IMR-90 (cell line): ENCODE measurements at regions not wholly inside any gene's neighbourhood (a gene's known extent, or its start where the extent isn't known, plus 50 kb on each side); places are given as distances from the start of the nearest gene placed in this dataset.
A peak's percentile ranks its signal among the peaks of the same experiment; 100 is the strongest.

Experiments
- ATAC-seq: fragments of 200-7000 bp; cut with Tn5 transposase; 2 replicates; pipeline ENCODE4 v1.9.1; 2020; ENCODE audit warnings: low read depth, mild to moderate bottlenecking, moderate library complexity
- BruUV-seq: library from RNA; stranded (reverse); fragments of 400-500 nt; replicated peaks from 2 replicates; lab custom pipeline; 2021; lab: Mats Ljungman, UMichigan
- CTCF ChIA-PET: fragments of 300-600 bp; formaldehyde crosslinking; extraction: SDS; loops from one replicate; lab custom pipeline; 2021; ENCODE audit warnings: antibody characterized with exemption; lab: Yijun Ruan, JAX
- POLR2A ChIA-PET: fragments of 300-600 bp; sonication (Branson Sonifier 250); formaldehyde crosslinking; loops from one replicate; lab custom pipeline; 2022; ENCODE audit warnings: antibody characterized with exemption; ENCODE audit not compliant: unreplicated experiment; lab: Charles Lee
- DNase-seq: peaks from one replicate; pipeline ENCODE4 v3.0.0; 2013
- H2AFZ ChIP-seq: replicated peaks from 2 replicates; pipeline ENCODE3; 2013; ENCODE audit warnings: low read length, mild to moderate bottlenecking; ENCODE audit not compliant: poor library complexity
- H2AK5ac ChIP-seq: 2 replicates; pipeline ENCODE4 v1.6.1; 2013; ENCODE audit warnings: low read depth, low read length, inconsistent platforms
- H2AK9ac ChIP-seq: replicated peaks from 2 replicates; pipeline ENCODE3; 2013; ENCODE audit warnings: mild to moderate bottlenecking, low read depth, low read length, moderate library complexity; ENCODE audit not compliant: poor library complexity
- H2BK120ac ChIP-seq: 2 replicates; pipeline ENCODE4 v1.6.1; 2013; ENCODE audit warnings: low read depth, low read length, inconsistent platforms
- H2BK15ac ChIP-seq: 3 replicates; pipeline ENCODE4 v1.6.1; 2013; ENCODE audit warnings: low read depth, low read length, inconsistent platforms
- H2BK20ac ChIP-seq: 2 replicates; pipeline ENCODE4 v1.6.1; 2013; ENCODE audit warnings: low read depth, mild to moderate bottlenecking, inconsistent platforms, low read length, moderate library complexity
- H2BK5ac ChIP-seq: 2 replicates; pipeline ENCODE4 v1.6.1; 2013; ENCODE audit warnings: mild to moderate bottlenecking, low read depth, low read length, inconsistent platforms; ENCODE audit not compliant: poor library complexity, severe bottlenecking
- H3K14ac ChIP-seq: replicated peaks from 2 replicates; pipeline ENCODE4 v1.6.1; 2013; ENCODE audit warnings: low read depth, low read length, inconsistent platforms
- H3K18ac ChIP-seq: 2 replicates; pipeline ENCODE4 v1.6.1; 2013; ENCODE audit warnings: low read depth, low read length, control low read depth
- H3K23ac ChIP-seq: 2 replicates; pipeline ENCODE4 v1.6.1; 2013; ENCODE audit warnings: low read depth, low read length, inconsistent platforms
- H3K27ac ChIP-seq: 2 replicates; pipeline ENCODE4 v1.5.1; 2013; ENCODE audit warnings: mild to moderate bottlenecking, control low read depth, low read length; ENCODE audit not compliant: insufficient read depth
- H3K27me3 ChIP-seq: 2 replicates; pipeline ENCODE4 v1.6.1; 2013; ENCODE audit warnings: low read length; ENCODE audit not compliant: control insufficient read depth, insufficient read depth
- H3K36me3 ChIP-seq: 2 replicates; pipeline ENCODE4 v1.6.1; 2013; ENCODE audit warnings: low read length, mixed read lengths; ENCODE audit not compliant: control insufficient read depth, insufficient read depth
- H3K4ac ChIP-seq: 2 replicates; pipeline ENCODE4 v1.6.1; 2013; ENCODE audit warnings: low read depth, low read length, inconsistent platforms
- H3K4me1 ChIP-seq: 2 replicates; pipeline ENCODE4 v1.6.1; 2013; ENCODE audit warnings: low read length, mixed read lengths; ENCODE audit not compliant: control insufficient read depth, insufficient read depth
- H3K4me2 ChIP-seq: 2 replicates; pipeline ENCODE4 v1.6.1; 2013; ENCODE audit warnings: low read depth, mild to moderate bottlenecking, control low read depth, low read length, moderate library complexity
- H3K4me3 ChIP-seq: 2 replicates; pipeline ENCODE4 v1.5.1; 2013; ENCODE audit warnings: low read depth, mild to moderate bottlenecking, control low read depth, low read length, moderate library complexity; ENCODE audit not compliant: insufficient read depth
- H3K56ac ChIP-seq: 2 replicates; pipeline ENCODE4 v1.6.1; 2013; ENCODE audit warnings: low read length, inconsistent platforms; ENCODE audit not compliant: insufficient read depth; ENCODE audit errors: extremely low read depth
- H3K79me1 ChIP-seq, 2 experiments: 2 replicates each; pipeline ENCODE4 v1.6.1; 2013; ENCODE audit warnings: low read length in 2 of 2, inconsistent platforms in 1 of 2, low read depth in 1 of 2
- H3K9ac ChIP-seq: 2 replicates; pipeline ENCODE4 v1.6.1; 2013; ENCODE audit warnings: low read depth, low read length, control low read depth
- H3K9me1 ChIP-seq: 2 replicates; pipeline ENCODE4 v1.6.1; 2013; ENCODE audit warnings: low read length, inconsistent platforms; ENCODE audit not compliant: insufficient read depth
- H3K9me3 ChIP-seq: 2 replicates; pipeline ENCODE4 v1.6.1; 2013; ENCODE audit warnings: low read length; ENCODE audit not compliant: control insufficient read depth, insufficient read depth
- H4K20me1 ChIP-seq: 2 replicates; pipeline ENCODE4 v1.6.1; 2013; ENCODE audit warnings: low read length, inconsistent platforms; ENCODE audit not compliant: insufficient read depth
- H4K5ac ChIP-seq: 2 replicates; pipeline ENCODE4 v1.6.1; 2013; ENCODE audit warnings: mild to moderate bottlenecking, low read depth, low read length, control low read depth
- H4K8ac ChIP-seq, 2 experiments: 2 replicates each; pipeline ENCODE4 v1.6.1; 2013; ENCODE audit warnings: low read depth in 2 of 2, low read length in 2 of 2, control low read depth in 1 of 2, inconsistent platforms in 1 of 2
- H4K91ac ChIP-seq: 2 replicates; pipeline ENCODE4 v1.6.1; 2013; ENCODE audit warnings: low read depth, low read length, inconsistent platforms; ENCODE audit not compliant: insufficient read depth
- POLR2A ChIP-seq: IDR thresholded peaks from 2 replicates; pipeline ENCODE4 v1.6.1; 2012; ENCODE audit warnings: mild to moderate bottlenecking, low read depth, low read length
- WGBS, 2 experiments: methylation state at CpG; one replicate each; pipeline versions ENCODE4 v1.1.5 to v1.1.7; 2013; ENCODE audit warnings: missing lambda C conversion rate in 2 of 2; ENCODE audit not compliant: insufficient read length in 1 of 2; ENCODE audit errors: extremely low coverage in 2 of 2; 5-methylcytosine and 5-hydroxymethylcytosine counted together
- dilution Hi-C: fragments of 300-500 bp; cut with HindIII; formaldehyde crosslinking; loops from one replicate; pipeline ENCODE4 v1.14.3; 2018; ENCODE audit warnings: low sequenced_read_pairs; ENCODE audit not compliant: unreplicated experiment
- in situ Hi-C: fragments of 300-500 bp; cut with MboI; formaldehyde crosslinking; loops from 3 replicates; pipeline ENCODE4 v1.14.3; 2019; ENCODE audit warnings: low sequenced_read_pairs, inconsistent platforms, mixed read lengths
- intact Hi-C: fragments of 100-400 bp; cut with micrococcal nuclease; formaldehyde crosslinking; loops from 2 replicates; pipeline ENCODE4 v1.10.0; 2022

DNA sequence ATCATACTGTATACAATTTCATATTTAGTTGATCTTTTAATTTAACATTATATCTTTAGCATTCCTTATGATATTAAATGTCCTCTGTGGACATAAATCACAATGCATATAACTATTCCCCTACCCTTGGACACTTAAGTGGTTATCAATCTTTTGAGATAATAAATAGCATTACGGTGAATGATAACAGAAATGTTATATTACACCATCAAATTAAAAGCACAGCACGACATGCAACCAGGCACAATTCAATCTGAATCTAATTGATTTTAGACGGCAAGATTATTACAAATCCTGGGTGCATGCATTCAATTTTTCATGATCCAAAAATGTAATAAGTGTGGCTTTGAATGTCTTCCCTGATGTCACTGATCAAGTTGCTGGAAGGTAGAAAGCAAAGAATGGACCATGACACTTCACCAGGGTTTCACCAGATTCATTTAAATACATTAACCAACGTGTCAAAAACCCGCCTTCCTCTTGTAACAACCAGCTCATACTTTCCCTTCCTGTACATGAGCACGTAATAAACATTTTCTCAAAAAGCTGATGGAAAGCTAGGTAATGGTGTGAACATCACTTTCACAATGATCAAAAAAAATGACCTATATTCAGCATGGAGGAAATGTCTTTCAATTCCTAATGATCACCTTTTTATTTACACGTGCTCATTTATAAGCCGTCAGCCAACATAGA is 513.7 kb upstream of the ID2 start:
- peaks cover 7% of the 10 kb centered on the region; the same call in 1 of the 2 replicates for H3K9me1 ChIP-seq
- no peak overlapping the region for H4K91ac ChIP-seq
- CTCF ChIA-PET = interaction anchor here (1.0 kb wide), 1 partner anchor 19 kb away, joined by 4 read pairs; no protein-coding TSS in a partner anchor
- H4K20me1 ChIP-seq = no peaks in the 10 kb centered on the region
- H2BK15ac ChIP-seq = no peak overlapping the region
- H2BK5ac ChIP-seq = no peak overlapping the region
- POLR2A ChIA-PET = no interaction called here
- H3K4me3 ChIP-seq = no peak overlapping the region
- no peaks in the 10 kb centered on the region for H3K27me3 ChIP-seq
- no peak overlapping the region for H3K14ac ChIP-seq
- peak overlapping the region; percentile 78 for H2BK120ac ChIP-seq
- H4K8ac ChIP-seq = no peak overlapping the region
- no peaks in the 10 kb centered on the region for H3K9me3 ChIP-seq
- H2AK5ac ChIP-seq = no peak overlapping the region
- peak overlapping the region; percentile 50; the same call in 1 of the 2 replicates for H3K18ac ChIP-seq
- no peak for TF ChIP-seq POLR2A
- H3K4me2 ChIP-seq = no peak overlapping the region
- H2AK9ac ChIP-seq = no peak overlapping the region
- WGBS, 2 experiments = no CpG with 5 or more reads among the region's 8 CpGs
- in situ Hi-C loops = loop anchor here (25.0 kb wide), 1 partner anchor 519 kb away; the partner anchor contains the start of gene ID2
- ATAC-seq = no peak
- DNase-seq = no peak
- no peak overlapping the region for H2BK20ac ChIP-seq
- no peak overlapping the region for H3K9ac ChIP-seq
- H2AFZ ChIP-seq = no peak overlapping the region
- intact Hi-C loops = loop anchor here (5.0 kb wide), 1 partner anchor 514 kb away; the partner anchor contains the start of gene ID2
- no peaks in the 10 kb centered on the region for H3K36me3 ChIP-seq
- no peak overlapping the region for H3K27ac ChIP-seq
- no peak overlapping the region for H4K5ac ChIP-seq
- no TSS peak for BruUV-seq
- peaks cover 13% of the 10 kb centered on the region for H3K4me1 ChIP-seq
- H3K79me1 ChIP-seq = no peaks in the 10 kb centered on the region
- dilution Hi-C loops = no loop called here
- H3K23ac ChIP-seq = no peak overlapping the region
- no peak overlapping the region for H3K56ac ChIP-seq
- H3K4ac ChIP-seq = no peak overlapping the region
